Coronary artery (tissue), 2 donors: ENCODE measurements at regions not wholly inside any gene's neighbourhood (a gene's known extent, or its start where the extent isn't known, plus 50 kb on each side); places are given as distances from the start of the nearest gene placed in this dataset.

Experiments used
- DNase-seq: peaks from one replicate; pipeline ENCODE4 v3.0.0-alpha.2; 2017; ENCODE audit warnings: low spot score
- H3K27ac ChIP-seq, 2 donors: fragments of 200-600 bp; sonication (generic); one replicate each; pipeline ENCODE4 v1.5.1; 2016 to 2019
- H3K4me3 ChIP-seq: fragments of 200-600 bp; sonication (generic); 2 replicates; pipeline ENCODE4 v1.5.1; 2016; ENCODE audit warnings: mild to moderate bottlenecking, moderate library complexity
- TF ChIP-seq, protein P1 (sequence below): fragments of 200-600 bp; sonication (generic); IDR thresholded peaks from one replicate; pipeline ENCODE4 v1.5.1; 2019; ENCODE audit warnings: antibody characterized with exemption

DNA sequence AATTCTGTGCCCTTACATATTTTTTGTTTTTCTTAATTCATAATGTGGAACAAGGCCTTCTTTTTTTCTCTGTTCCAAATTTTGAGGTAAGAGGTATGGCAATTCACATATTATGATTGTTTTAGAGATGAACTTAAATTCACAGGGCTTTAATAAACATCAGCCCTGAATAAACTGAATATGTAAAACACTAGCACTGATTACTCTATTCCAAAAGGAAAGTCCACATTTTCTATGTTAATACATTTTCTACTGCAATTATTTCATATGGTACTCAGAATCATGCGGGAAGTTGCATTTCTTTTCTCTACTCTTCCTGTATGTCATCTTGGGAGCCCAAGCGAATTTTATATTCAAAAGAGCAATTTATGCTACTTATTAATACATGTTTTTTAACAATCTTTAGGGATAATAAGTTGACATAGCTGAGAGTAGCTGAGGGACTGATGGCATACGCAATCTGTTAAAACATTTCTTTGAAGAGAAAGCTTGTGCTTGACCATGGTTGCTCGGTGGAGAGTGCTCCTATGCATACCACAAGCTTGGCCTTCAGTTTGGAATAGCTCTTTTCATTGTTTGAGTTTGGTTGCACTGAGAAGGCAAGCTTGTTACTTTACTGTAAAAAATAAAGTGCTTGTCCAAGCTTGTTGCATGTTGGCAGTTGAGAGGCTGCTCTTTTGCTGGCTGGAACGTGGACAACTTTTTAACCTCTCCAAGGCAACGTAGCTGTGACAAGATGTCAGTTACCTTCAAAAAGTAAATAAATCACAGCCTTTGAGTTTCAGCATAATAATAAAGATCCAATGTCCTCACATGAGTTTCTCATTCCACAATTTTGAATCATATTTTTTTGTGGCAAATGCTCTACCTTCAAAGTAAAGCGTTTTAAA is 196.3 kb upstream of the SPRY1 start:
- no peak for DNase-seq
- H3K27ac ChIP-seq: no peak overlapping the region
- H3K4me3 ChIP-seq: no peak overlapping the region
- TF ChIP-seq, protein P1, sequence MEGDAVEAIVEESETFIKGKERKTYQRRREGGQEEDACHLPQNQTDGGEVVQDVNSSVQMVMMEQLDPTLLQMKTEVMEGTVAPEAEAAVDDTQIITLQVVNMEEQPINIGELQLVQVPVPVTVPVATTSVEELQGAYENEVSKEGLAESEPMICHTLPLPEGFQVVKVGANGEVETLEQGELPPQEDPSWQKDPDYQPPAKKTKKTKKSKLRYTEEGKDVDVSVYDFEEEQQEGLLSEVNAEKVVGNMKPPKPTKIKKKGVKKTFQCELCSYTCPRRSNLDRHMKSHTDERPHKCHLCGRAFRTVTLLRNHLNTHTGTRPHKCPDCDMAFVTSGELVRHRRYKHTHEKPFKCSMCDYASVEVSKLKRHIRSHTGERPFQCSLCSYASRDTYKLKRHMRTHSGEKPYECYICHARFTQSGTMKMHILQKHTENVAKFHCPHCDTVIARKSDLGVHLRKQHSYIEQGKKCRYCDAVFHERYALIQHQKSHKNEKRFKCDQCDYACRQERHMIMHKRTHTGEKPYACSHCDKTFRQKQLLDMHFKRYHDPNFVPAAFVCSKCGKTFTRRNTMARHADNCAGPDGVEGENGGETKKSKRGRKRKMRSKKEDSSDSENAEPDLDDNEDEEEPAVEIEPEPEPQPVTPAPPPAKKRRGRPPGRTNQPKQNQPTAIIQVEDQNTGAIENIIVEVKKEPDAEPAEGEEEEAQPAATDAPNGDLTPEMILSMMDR: no peak

DNA sequence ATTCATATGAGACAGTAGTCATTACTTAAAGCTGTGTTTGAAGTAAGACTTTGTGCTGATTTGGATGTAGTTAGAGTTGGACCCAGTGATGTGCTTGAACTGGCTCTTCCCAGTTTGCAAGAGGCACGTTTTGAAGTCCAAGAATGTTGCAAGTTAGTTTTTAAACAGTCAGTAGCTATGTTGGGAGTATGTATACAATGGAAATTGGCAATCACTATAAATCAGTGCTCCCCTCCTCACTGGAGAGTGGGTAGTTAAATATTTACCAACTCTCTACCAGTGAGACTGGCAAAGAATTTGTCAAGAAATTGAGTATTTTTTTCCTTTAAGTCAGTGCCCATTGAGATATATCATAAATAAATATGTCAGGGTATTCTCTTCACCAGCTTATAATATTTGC is 191.9 kb upstream of the SPRY1 start:
- Histone ChIP-seq H3K4me3 (no peak overlapping the region), H3K27ac (no peak overlapping the region)
- TF ChIP-seq, protein P1: no peak
- no peak for DNase-seq

DNA sequence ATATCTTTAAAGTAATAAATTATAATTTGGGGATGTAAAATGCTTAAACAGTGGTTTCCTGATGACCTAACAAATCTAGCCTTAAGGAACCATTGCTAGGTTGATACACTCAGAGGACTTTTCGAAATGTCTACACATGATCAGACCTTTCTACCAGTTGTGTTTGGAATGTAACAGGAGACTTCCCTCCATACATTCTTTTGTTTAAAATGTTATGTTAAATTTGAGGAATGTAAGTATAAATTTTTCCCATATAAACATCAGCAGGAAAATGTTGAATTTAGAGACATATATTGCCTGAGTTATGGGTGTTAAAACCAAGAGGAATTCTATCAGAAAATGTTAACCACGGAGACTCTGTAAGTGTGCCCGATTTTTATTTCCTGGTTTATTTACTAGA is 190.6 kb upstream of the SPRY1 start:
- TF ChIP-seq, protein P1: no peak
- DNase-seq: no peak

DNA sequence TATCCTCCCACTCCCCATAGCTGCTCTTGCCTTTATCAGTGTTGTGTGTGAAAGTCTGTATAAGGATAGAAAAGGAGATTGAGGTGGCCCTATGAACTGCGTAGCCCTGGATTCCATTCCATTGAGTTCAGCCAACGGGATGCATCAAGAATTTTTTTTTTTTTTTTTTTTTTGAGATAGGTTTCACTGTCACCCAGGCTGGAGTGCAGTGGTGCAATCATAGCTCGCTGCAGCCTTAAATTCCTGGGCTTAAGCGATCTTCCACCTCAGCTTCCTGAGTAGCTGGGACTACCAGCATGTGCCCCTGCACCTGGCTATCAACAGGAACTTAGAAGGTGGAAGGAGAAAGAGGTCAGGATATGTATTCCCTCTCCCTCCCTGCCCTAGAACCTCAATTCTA is 187.2 kb upstream of the SPRY1 start:
- TF ChIP-seq, protein P1: no peak
- no peak for DNase-seq
- Histone ChIP-seq H3K4me3 (no peak overlapping the region), H3K27ac (no peak overlapping the region)

More for the DNA sequence above, 190.6 kb upstream of the SPRY1 start:
- H3K4me3 ChIP-seq: no peak overlapping the region
- no peak overlapping the region for H3K27ac ChIP-seq

DNA sequence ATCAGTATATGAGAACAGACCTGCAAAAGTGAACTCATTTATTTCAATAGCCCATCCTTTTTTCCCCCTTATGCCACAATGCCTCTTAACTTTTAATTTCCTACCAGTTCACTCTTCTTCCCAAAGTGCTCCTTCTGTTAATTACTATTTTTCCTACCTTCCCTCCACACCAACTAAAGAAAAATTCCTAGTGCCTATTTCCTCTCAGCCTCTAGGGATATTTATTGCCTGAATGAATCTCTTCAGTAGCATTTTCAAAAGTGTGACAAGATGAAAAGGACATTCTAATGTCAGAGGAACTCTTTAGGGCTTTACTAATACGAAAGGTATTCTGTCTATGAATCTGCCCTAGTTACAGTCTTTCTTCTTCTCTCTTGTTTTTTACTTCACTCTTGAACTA is 181.1 kb upstream of the SPRY1 start:
- no peak overlapping the region for H3K27ac ChIP-seq
- no peak overlapping the region for H3K4me3 ChIP-seq
- TF ChIP-seq, protein P1: no peak
- DNase-seq: no peak

DNA sequence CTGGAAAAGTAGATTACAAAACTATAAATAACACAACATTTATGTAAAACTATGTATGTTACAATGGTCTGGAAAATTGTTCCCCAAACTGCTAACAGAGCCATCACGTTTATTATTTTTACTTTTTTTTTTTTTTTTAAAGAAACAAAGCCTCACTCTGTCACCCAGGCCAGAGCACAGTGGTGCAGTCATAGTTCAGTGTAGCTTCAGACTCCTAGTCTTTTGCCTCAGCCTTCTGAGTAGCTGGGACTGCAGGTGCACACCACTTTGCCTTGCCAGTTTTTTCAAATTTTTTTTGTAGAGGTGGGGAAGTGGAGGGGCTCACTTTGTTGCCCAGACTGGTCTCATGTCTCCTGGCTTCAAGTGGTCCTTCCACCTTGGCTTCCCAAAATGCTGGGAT is 180.1 kb upstream of the SPRY1 start:
- no peak overlapping the region for H3K27ac ChIP-seq
- no peak overlapping the region for H3K4me3 ChIP-seq
- DNase-seq: no peak
- TF ChIP-seq, protein P1: no peak

DNA sequence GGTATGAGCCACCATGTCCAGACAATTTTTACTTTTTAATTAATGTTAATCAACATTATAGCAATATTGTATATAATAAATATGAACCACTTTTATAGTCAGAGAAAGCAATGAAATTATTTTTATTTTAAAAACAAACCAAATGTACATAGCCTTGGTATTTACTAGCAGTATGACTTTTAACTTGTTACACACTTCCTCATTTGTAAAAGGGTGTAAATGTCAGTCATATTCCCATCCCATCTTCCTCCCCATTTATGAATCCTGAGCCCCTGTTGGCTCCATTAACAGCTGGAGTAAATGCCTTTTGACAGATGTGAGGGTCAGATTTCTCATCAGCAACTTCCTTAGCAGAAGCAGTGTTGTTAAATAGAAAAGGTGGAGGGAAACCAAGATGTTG is 179.6 kb upstream of the SPRY1 start:
- no peak overlapping the region for H3K4me3 ChIP-seq
- TF ChIP-seq, protein P1: no peak
- no peak for DNase-seq
- no peak overlapping the region for H3K27ac ChIP-seq
